DMS53 (cell line): ENCODE measurements at regions not wholly inside any gene's neighbourhood (a gene's known extent, or its start where the extent isn't known, plus 50 kb on each side); places are given as distances from the start of the nearest gene placed in this dataset.

Experiments
- DNase-seq: peaks from one replicate; lab custom pipeline; 2025; lab: John Stamatoyannopoulos, UW

GRCh38 chrX:120021927-120022326, 55.6 kb downstream of the RHOXF2B start:
- no peak for DNase-seq

GRCh38 chrX:120020305-120020704, 57.2 kb downstream of the RHOXF2B start:
- DNase-seq: no peak

- DNase-seq: peak; percentile 45
These were observed 61.4 kb downstream of the RHOXF2B start for GRCh38 chrX:120016068-120016441.

- DNase-seq: peak; percentile 63
These were observed 62.1 kb downstream of the RHOXF2B start for GRCh38 chrX:120015145-120016067.

- no peak for DNase-seq
These were observed 62.9 kb downstream of the RHOXF2B start for GRCh38 chrX:120014354-120015130.

- no peak for DNase-seq
These were observed 58.2 kb upstream of the NKAP start for GRCh38 chrX:120001787-120002186.

GRCh38 chrX:120000490-120001246, 57.1 kb upstream of the NKAP start:
- DNase-seq: no peak

- peak; percentile 17 for DNase-seq
These were observed 55.6 kb upstream of the NKAP start for GRCh38 chrX:119999087-119999634.

GRCh38 chrX:119997570-119997969, 54.0 kb upstream of the NKAP start:
- DNase-seq: no peak

GRCh38 chrX:119996600-119997524, 53.3 kb upstream of the NKAP start:
- no peak for DNase-seq

- DNase-seq: no peak
These were observed 52.5 kb upstream of the NKAP start for GRCh38 chrX:119996069-119996468.
